Astrocyte of the cerebellum (primary cell): ENCODE measurements at regions not wholly inside any gene's neighbourhood (a gene's known extent, or its start where the extent isn't known, plus 50 kb on each side); places are given as distances from the start of the nearest gene placed in this dataset.

ENCODE experiments used
- DNase-seq: peaks from one replicate; pipeline ENCODE4 v3.0.0-alpha.2; 2011; ENCODE audit warnings: low read depth
- H3K4me3 ChIP-seq: 2 replicates; pipeline ENCODE4 v1.5.1; 2011; ENCODE audit warnings: mild to moderate bottlenecking, low read depth, low read length, moderate library complexity
- in situ Hi-C: cut with HindIII; loops from 2 replicates; pipeline ENCODE4 v1.10.0; 2017; ENCODE audit warnings: low sequenced_read_pairs
- TF ChIP-seq, protein P1 (sequence below): IDR thresholded peaks from 2 replicates; pipeline ENCODE4 v1.5.1; 2012; ENCODE audit warnings: low read length, low read depth, moderate library complexity, mild to moderate bottlenecking; ENCODE audit errors: missing control alignments

DNA sequence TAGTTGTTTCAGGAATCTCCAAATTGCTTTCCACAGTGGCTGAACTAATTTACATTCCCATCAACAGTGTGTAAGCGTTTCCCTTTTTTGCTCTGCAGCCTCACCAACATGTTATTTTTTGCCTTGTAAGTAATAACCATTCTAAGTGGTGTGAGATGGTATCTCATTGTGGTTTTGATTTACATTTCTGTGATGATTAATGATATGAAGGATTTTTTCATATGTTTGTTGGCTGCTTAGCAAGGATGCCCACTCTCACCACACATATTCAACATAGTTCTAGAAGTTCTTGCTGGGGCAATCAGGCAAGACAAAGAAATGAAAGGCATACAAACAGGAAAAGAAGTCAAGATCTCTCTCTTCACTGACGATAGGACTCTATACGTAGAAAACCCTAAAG, 472.4 kb downstream of the ZNF674 start:
- in situ Hi-C loops, result no loop called here
- DNase-seq, result peak; percentile 1
- H3K4me3 ChIP-seq, result no peak overlapping the region
- TF ChIP-seq, protein P1, sequence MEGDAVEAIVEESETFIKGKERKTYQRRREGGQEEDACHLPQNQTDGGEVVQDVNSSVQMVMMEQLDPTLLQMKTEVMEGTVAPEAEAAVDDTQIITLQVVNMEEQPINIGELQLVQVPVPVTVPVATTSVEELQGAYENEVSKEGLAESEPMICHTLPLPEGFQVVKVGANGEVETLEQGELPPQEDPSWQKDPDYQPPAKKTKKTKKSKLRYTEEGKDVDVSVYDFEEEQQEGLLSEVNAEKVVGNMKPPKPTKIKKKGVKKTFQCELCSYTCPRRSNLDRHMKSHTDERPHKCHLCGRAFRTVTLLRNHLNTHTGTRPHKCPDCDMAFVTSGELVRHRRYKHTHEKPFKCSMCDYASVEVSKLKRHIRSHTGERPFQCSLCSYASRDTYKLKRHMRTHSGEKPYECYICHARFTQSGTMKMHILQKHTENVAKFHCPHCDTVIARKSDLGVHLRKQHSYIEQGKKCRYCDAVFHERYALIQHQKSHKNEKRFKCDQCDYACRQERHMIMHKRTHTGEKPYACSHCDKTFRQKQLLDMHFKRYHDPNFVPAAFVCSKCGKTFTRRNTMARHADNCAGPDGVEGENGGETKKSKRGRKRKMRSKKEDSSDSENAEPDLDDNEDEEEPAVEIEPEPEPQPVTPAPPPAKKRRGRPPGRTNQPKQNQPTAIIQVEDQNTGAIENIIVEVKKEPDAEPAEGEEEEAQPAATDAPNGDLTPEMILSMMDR, result no peak

GRCh38 chrX:46072372-46072771, 472.8 kb downstream of the ZNF674 start:
- no peak overlapping the region for H3K4me3 ChIP-seq
- TF ChIP-seq, protein P1, result no peak
- in situ Hi-C loops, result no loop called here
- DNase-seq, result no peak

GRCh38 chrX:46070421-46070820, 474.8 kb downstream of the ZNF674 start:
- no peak for DNase-seq
- TF ChIP-seq, protein P1, result no peak
- no peak overlapping the region for H3K4me3 ChIP-seq
- in situ Hi-C loops, result no loop called here

GRCh38 chrX:46059316-46059715, 485.9 kb downstream of the ZNF674 start:
- in situ Hi-C loops, result no loop called here

GRCh38 chrX:46044486-46044885, 500.7 kb downstream of the ZNF674 start:
- in situ Hi-C loops, result no loop called here
- DNase-seq, result no peak
- no peak overlapping the region for H3K4me3 ChIP-seq
- TF ChIP-seq, protein P1, result no peak

More at GRCh38 chrX:46059316-46059715, 485.9 kb downstream of the ZNF674 start:
- DNase-seq, result no peak
- no peak overlapping the region for H3K4me3 ChIP-seq
- TF ChIP-seq, protein P1, result no peak

GRCh38 chrX:46040001-46040400, 505.2 kb downstream of the ZNF674 start:
- DNase-seq, result no peak
- in situ Hi-C loops, result no loop called here

More at GRCh38 chrX:46040001-46040400, 505.2 kb downstream of the ZNF674 start:
- TF ChIP-seq, protein P1, result no peak
- H3K4me3 ChIP-seq, result no peak overlapping the region
